GM19395 (cell line): ENCODE measurements at regions not wholly inside any gene's neighbourhood (a gene's known extent, or its start where the extent isn't known, plus 50 kb on each side); places are given as distances from the start of the nearest gene placed in this dataset.
"Not testable (repeated sequence)": the region's sequence is repeated elsewhere in the genome, so short reads cannot be mapped to it uniquely, and the experiment has no call there.

Experiments used
- ATAC-seq: cut with Tn5 transposase; IDR thresholded peaks from one replicate; pipeline ENCODE4 v1.9.1; 2021; ENCODE audit warnings: mild to moderate bottlenecking, moderate library complexity; ENCODE audit not compliant: unreplicated experiment

DNA sequence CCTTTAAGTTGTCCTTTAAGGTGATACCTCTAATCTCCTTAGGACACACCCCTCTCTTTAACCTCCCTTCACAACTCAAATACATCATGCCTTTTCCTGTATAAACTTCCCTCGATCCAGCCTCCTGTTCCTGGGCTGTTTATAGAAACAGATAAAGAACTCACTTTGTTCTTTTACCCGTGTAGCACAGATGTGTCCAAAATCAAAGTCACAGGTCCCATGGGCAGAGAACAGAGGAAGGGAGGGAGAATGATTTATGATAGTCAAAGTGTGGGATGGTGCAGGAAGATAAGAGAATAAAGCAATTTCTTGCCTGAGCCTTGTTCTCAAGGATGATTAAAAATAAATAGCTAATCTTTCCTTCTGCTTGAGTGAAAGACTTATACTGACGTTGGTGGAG lies 50.3 kb upstream of the CABCOCO1 start:
- ATAC-seq = no peak

DNA sequence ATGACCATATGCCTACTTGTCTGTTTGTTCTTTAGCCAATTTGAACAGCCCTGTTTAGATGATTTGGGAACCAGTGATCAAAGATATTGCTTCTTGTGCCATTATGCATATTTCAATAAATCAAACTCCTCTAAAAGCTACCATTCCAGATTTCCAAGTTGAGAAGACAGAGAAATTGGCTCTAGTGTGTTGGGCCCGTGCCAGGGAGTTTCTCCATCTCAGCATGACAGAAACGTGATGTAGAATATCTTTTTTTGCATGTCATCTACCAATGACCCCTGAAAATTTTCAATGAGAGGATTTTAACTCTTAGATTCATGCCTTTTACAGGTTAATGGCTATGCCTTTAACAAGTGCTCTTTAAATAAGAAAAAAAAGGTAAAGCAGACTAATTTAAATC lies 50.7 kb upstream of the CABCOCO1 start:
- no peak for ATAC-seq

DNA sequence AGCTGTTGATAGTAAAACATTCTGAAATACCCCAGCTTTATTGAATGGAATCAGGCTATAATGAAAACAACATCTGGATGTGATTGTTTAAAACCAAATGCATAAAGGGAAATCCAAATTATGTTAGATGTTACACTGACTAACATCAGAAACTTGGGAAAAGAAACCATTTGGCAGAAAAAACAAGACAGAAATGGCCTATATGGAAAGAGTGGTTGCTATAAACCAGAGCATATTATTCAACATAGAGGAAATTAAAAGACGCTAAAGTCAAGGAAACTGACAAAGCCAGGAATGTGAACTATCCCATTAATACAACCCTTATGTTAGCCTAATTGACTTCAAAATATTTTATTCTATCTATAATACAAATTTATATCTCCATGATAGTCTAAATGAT lies 53.0 kb upstream of the CABCOCO1 start:
- ATAC-seq = no peak

DNA sequence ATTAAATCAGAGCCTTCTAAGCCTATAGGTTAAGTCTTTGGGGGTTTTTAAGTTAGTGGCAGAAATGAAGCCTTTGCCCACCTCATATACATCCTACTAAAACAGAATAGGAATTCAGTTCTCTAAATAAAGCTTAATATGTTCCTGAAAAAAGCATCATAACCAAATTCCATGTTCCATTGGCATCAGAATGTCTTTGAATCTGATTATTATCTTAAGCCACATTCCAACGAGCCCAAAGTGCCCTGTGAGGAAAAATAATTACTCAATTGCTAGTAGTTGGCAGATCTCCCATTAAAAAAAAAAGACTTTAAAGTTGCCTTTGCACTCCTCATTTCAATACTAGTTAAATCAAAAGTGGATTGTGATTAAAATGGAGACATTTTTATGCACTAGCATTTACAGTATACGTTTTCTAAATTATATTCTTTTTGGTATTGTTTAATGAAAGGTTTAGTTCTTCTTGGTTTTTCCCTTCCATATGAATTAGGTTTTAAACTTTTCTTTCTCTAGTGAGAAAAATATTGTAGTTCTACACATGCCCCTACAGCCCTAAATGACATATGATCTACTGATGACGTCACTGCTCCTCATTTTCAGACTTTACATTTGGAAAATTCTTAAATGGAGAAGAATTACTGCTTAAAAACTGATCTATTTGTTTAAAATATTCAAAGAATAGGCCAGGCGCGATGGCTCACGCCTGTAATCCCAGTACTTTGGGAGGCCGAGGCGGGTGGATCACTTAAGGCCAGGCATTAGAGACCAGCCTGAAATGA lies 54.3 kb upstream of the CABCOCO1 start:
- no peak for ATAC-seq

DNA sequence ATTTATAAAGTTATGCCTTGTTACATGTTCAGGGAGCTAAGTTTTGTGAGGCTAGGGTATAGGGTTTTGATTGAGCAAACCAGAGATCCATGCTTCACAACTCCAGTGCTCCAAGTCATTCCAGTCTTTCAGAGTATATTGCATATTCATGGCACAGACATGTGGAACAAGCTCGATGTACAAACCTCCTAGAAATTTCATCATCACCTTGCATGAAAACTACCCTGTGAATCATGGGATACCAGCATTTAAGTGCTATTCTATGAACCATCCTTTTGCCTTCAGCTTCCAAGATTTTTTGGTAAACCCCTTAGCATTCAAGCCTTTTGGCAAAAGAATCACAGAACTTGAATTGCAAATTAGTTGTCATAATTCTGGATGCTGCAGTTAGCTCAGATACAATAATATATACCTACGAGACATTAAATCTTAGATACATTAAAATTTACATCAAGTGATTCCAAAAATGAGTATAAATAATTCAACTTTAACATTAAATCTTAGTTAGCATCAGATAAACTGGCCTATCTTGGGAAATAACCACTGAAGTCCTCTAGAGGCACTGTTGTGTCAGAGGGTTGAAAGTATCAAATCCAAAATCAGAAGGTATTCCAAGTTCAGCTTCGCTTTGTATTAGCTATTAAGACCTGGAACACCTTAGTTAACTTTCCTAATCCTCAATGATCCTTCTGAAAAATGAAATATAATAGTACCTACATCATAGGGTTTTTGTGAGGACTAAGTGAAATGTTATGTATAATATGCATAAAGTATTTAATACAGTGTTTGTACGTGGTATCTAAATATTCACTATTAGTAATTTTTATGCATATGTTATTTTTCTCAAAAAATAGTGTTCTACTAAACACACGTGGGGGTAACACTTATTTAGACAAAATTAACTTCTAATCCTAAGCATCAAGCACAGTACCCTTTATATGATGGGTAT lies 55.5 kb upstream of the CABCOCO1 start:
- ATAC-seq = no peak

DNA sequence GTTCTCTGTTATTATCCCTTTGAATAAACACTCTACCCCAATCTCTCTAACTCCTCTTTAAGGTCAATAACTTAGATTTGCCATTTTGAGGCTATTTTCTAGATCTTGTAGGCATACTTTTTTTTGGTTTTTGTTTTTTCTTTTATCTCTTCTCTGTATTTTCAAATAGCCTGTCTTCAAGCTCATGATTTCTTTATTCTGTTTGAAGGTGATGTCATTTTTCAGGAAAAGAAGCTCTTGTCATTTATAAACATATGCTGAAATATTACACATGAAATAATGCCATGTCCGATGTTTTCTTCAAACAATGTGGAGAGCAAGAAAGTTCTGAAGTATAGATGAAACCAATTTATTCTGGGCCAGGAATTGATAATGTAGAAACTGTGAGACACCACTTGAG lies 57.5 kb upstream of the CABCOCO1 start:
- ATAC-seq = no peak

DNA sequence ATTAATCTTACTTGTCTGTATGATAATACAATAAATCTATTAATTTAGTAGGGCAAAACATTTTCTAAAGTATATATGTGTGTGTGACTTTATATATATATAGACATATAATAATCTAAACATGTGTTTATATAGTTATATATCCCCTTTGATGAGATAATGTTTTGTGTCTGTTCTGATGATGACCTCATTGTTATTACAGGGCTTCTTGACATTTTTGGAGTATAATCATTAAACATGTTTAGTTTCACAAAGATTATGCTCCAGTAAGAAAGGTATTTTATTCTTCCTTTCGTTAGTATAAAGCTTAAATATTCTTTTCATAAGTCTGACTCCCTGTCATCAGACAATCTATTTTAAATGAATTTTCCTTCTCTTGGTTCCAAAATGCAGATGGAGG lies 62.3 kb upstream of the CABCOCO1 start:
- ATAC-seq = no peak

DNA sequence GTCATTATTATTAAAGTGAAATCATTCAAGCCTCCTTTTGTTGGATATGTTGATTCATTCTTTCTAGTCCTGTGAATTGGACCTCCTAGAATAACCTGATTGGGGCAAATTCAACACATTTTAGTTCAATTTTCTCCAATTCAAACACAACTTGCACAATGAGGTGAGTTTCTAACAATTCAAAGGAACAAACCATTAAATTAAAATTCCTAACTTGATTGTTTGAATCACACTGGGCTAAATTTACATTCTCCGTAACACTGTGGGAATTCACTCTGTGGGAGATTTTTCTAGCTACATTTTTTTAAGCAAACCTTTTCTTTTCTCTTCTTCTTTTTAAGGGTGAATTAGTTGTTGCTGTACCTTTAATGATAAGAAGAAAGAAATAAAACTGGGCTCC lies 68.3 kb upstream of the CABCOCO1 start:
- no peak for ATAC-seq

DNA sequence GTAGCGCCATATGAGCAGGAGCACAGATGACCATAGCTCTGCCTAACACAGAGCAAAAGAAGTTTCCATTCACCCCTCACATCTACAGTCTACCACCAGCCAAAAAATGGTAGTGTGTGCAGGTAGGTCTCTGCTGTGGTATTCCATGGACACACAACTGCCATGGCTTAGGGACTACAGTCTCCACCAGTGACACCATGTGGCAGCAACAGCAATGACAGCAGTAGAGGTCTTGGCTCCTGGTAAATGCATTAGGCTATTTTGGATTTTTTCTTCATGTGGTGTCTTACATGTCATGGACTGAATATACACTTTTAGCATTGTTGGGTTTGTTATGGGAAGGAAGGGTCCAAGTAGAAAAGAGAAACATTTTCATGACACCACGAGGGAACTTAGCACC lies 70.1 kb upstream of the CABCOCO1 start:
- ATAC-seq = peak; percentile 74

DNA sequence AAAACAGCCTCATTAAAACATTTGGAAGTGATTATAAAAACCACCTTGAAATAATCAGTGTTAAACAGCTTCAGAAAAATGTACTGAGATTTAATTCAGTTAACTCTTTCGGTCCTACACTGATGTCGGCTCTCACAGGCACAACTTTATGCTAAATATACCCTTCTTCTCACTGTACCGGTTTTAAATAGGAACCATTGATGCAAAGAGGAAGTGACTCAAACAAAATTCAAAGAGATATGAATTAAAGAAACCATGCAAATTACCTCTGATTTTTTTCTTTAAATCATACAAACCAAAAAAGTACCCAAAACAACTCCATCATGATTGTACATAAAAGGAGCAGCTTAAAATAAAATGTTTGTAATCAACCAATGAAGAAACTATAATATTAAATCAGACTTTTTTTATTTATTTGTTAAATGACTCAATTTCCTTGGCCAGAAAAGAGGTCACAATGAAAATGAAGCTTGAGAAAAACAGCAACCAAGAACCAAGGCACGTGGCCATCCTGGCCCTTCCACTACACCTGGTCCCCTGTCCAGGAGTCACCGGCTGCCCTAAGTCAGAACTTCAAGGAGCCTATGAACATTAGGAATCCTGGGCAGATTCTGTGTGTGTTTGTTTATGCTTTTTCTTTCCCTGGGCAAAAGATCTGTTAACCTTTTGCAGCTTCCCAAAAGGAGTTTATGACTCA lies 73.0 kb upstream of the CABCOCO1 start:
- ATAC-seq = no peak

DNA sequence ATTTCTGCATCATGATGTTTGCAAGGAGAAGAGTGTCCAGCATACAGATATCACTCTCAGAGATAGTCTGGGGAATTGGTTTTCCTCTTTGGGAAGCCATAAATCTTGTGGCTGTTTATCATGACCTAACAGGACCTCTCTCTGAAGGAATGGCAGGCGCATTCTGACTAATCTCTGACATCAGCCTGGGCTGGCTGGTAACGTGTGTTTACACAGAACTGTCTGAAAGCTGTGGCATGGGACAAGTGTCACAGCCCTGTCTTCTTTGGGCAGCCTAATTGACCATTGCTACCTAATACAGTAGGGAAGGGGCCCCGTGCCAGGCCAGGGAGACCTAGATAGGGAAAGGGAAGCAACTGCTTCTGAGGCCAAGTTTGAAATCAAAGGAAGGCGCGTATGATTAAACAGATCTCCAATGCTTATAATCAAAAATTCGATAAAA lies 73.9 kb upstream of the CABCOCO1 start:
- ATAC-seq = no peak

DNA sequence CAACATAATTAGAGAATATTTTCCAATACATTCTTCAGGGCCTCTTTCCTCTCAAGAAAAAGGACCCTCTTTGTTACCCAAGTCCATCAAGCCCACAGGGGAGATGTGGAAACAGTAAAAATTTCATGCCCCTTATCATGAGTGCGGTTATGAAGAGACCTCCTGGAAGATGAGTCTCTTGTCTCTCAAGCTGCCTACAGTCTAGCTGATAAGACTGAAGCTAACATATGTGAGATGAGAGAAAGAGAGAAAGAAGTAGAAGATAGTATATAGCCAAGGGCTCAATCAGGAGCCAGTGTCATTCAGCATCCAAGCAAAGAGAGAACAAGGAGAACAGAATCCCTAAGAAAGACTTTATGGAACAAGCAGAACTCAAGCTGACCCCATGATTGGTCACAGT lies 75.9 kb upstream of the CABCOCO1 start:
- no peak for ATAC-seq

DNA sequence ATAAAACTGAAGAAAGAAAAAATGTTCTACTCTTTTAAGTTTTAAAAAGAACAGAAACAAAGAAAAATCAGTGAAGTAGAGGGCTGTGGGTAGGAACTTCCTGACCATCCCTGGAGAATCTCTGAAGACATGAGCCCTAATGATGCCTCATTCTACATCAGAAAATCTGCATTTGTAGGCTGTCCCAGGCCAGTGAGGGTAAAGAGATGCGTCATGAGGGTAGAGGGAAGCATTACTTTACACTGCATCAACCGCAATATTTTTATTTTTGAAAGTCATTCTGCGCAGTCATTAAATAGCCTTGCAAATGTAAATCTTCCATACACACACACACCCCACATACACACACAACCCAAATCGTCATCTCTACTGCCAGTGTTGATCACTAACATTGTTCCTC lies 82.1 kb upstream of the CABCOCO1 start:
- no peak for ATAC-seq

DNA sequence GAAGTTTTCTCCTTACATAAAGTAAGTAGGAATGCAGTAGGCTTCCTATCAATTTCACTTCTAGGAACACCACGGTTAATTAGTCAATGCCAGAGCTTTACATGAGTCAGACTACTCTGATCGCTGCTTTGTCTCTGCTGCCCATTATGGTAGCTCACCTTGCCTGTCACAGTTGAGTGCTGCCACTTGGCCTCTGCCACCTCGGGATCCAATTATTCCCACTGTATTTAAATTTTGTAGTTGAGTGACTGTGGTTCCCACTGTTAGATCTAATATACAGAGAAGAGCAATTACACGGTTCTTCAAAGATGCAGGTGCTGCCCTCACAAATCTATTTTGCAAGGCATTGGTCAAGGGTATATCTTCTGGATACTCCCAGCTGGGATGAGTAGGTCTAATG lies 92.5 kb upstream of the CABCOCO1 start:
- ATAC-seq = not testable (repeated sequence)

DNA sequence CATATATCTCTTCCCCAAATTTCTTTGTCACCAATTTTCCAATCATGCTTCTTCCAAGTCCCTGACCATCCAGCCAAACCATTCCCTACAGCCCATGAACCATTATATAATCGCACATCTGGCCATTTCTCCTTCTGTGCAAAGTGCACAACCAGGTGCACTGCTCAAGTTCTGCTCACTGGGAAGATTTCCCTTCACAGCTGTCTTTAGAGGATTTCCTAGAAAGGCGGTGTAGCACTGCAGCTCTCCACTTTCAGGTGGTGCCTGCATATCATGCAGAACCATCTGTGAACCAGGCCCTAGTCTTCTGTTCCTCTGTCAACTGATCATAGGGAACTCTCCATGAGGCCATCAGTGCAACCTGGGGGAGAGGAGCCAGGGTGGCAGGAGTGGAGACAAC lies 95.0 kb upstream of the CABCOCO1 start:
- no peak for ATAC-seq

DNA sequence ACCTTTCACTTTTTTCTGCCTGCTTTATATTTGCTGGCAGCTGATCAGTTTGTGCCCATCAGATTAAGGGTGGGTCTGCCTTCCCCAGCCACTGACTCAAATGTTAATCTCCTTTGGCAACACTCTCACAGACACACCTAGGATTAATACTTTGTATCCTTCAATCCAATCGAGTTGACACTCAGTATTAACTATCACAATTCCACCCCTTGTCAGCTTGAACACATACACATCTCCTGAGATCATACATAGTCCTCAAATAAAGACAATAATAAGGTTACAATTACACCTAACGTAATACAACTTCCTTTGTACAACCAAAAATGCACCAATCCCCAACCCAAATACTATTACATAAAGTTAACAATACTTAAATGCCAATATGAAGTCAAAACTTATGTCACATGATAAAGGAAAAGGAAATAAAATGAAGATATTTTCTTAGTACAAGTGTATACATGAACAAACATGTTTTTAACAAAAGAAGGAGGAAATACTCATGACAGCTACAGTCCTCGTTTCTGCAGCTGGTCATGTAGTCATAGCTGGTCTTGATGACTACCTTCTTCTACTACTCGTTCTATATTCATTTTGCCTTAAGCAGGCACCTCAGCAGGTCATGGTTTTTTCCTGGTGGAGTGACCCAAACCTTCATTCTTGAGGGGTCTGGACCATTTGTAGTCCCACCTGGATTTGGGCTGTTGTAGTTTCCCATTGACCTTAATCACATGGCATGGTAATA lies 96.7 kb upstream of the CABCOCO1 start:
- no peak for ATAC-seq

DNA sequence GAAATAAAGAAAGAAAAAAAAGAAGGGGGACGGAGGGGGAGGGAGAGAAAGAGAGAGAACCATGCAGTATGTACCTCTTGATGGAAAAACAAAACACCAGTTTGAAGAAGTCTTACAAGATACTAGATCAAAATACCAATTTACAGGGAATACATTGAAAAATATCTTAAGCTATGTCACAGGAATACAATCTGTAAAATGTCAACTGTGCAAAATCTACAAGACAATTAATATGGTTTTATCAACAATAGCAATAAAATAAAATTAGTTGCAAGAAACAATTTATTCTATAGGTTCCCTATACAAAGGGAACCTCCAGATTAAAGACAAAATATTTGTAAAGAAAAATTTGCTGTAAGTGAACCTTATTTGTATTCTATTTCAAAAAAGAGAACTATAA lies 98.3 kb upstream of the CABCOCO1 start:
- no peak for ATAC-seq

DNA sequence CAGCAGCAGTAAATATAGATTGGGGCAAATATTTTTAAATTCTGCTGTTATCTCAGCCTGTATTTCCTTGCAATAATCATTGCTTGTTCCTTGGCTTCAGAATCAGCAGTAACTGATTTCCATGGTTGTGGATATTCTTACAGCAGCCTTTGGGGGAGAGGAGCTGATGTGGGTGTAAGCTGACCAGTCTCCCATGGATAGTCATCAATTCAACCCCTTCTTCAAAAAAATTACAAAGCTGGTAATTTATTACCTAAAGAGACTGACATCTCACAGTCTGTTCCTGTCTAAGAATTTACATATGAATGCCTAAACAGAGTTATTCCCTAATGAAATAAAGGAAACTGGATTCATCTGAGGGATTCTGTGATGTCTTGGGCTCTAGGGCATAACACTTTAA lies 103.1 kb upstream of the CABCOCO1 start:
- ATAC-seq = no peak

DNA sequence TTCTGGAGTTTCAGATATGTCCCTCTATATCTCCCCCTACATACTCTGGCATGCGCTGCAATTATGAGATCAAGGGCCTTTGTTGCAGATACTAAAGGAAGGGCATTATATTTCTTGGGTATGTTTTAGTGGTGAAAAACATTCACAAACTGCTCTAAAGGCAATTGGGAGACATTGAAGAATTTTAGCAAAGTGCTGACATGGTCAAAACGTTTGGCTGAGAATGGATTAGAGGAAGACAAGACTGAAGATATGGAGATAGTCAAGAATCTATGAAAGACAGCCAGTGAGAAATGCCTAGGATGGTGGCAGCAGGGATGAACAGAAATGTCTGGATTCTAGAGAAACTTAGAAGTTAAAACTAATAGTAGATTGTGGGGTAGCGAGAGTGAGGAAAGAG lies 104.5 kb upstream of the CABCOCO1 start:
- ATAC-seq = no peak

DNA sequence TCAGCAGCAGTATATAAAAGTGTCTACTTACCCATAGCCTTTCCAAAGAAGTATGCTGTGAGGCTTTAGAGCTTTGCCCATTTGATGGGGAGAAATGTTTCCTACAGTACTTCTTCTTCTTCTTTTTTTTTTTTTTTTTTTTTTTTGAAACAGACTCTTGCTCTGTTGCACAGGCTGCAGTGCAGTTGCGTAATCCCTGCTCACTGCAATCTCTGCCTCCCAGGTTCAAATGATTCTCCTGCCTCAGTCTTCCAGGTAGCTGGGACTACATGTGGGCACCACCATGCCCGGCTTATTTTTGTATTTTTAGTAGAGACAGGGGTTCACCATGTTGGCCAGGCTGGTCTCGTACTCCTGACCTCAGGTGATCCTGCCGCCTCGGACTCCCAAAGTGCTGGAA lies 101.7 kb upstream of the TMEM26 start:
- no peak for ATAC-seq

DNA sequence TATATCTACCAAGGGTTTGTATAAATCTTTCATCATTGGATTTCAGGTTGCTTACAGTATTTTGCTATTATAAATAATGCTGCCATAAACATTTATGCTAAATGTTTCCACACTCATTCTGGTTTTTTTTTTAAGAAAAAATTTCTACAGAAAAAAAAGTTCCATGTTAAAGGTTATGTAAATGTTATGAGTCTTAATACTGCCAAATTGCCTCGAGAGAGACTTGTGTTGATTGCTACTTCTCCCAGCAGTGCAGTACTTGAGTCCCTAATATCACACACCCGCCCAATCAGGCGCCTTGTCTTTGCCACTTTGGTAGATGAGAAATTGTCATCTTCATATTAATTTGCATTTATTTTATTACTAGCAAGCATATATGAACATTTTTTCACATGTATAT lies 96.7 kb upstream of the TMEM26 start:
- no peak for ATAC-seq
